ENCODE measurements at regions not wholly inside any gene's neighbourhood (a gene's known extent, or its start where the extent isn't known, plus 50 kb on each side); places are given as distances from the start of the nearest gene placed in this dataset.
"Not testable (repeated sequence)": the region's sequence is repeated elsewhere in the genome, so short reads cannot be mapped to it uniquely, and the experiment has no call there.

DNA sequence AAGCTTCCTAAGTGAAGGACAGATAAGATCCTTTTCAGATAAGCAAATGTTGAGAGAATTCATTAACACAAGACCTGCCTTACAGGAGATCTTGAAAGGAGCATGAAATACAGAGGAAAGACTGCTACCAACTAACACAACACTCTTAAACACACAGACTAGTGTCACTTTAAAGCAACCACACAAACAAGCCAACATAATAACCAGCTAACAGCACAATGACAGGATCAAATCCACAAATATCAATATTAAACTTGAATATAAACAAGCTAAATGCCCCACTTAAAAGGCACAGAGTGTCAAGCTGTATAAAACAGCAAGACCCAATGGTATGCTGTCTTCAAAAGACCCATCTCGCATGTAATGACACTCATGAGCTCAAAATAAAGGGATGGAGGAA is 70.8 kb upstream of the HMGXB4 start:
- no peak for DNase-seq

DNA sequence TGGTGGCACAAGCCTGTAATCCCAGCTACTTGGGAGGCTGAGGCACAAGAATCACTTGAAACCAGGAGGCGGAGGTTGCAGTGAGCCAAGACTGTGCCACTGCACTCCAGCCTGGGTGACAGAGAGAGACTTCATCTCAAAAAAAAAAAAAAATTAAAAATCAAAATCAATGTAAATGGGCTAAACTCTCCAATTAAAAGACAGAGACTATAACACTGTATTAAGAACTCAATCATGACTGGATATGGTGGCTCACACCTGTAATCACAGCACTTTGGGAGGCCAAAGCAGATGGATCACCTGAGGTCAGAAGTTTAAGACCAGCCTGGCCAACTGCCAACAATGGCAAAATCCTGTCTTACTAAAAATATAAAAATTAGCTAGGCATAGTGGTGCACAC is 68.4 kb upstream of the HMGXB4 start:
- not testable (repeated sequence) for DNase-seq

GRCh38 chr22:35189559-35189958 is 67.7 kb upstream of the HMGXB4 start:
- no peak for DNase-seq

- no peak for DNase-seq
These were observed 65.9 kb upstream of the HMGXB4 start for GRCh38 chr22:35191412-35191811.

DNA sequence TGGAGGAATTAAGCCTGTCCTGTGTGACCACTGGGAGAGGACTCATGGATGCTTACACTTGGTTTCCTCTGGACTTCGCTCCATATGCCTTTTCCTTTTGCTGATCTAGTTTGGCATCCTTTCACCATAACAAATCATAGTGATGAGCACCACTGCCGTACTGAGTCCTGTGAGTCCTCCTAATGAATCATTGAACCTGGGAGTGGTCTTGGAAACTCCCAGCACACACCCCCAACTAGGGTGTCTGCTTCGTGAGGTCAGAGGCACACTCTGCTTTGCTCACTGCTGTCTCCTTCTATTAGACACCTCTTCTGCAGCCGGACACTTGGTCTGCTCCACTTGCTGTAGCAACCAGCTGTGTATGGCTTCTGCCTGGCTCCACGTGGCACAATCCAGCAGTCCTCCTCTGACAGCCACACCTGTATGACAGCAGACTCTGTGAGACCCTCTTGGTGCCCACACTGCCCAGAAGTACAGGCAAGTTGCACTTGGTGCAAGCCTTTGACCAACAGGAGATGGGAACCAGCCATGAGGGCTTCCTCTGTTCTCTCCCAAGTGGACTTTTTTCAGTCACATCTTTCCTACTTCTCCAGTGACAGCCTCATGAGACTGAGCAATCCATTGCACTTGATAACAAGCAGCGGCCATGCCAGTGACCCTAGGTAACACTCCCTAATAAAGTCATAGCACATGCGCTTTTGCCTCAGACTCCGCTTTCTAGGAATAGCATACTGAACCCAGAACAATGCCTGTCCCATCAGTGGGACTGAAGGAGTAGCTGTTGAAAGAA is 65.0 kb upstream of the HMGXB4 start:
- no peak for DNase-seq

DNA sequence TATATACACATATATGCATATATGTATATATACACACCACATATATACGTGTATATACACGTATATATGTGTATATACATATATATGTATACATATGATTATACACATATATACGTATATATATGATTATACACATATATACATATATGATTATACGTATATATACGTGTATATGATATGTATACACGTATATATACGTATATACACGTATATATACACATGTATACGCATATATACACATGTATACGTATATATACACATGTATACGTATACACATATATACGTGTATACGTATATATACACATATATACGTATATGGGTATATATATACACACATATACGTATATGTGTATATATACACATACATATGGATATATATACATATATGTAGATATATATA is 62.1 kb upstream of the HMGXB4 start:
- no peak for DNase-seq

DNA sequence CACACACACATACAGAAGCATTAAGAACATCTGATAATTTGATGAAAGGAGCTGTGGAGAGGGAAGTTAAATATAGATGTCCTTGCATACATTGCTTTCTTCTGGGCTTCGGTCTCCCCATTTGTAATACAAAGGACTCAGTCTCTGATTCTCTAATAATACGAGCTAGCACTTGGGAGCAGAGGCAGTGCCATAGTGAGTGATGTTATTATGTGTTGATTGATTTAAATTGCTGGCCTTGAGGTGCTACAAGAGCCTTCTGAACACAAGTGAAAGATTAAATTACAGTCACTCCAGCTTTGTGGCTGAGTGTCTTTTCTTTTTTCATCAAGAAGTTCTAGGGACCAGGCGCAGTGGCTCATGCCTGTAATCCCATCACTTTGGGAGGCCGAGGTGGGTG is 61.5 kb upstream of the HMGXB4 start:
- no peak for DNase-seq

- no peak for DNase-seq
These were observed 60.2 kb upstream of the HMGXB4 start for GRCh38 chr22:35197071-35197470.

DNA sequence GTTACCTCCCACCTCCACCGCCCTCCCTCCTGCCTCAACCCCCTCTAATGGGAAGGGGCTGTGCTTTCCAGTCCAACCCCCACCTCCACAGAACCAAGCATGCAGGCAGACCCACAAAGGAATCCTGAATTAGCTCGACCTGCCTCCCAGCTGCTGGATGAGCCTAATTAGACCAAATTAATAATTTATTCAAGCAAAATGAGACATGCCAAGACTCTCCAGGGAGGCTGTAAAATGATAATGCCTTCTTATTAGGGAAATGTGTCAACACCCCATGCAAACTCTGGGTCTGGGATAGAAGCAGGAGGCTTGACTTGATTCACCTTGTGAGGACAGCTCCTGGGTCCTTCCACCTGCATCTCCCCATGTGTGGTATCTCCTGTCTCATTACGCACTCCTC is 59.4 kb upstream of the HMGXB4 start:
- DNase-seq, result no peak

DNA sequence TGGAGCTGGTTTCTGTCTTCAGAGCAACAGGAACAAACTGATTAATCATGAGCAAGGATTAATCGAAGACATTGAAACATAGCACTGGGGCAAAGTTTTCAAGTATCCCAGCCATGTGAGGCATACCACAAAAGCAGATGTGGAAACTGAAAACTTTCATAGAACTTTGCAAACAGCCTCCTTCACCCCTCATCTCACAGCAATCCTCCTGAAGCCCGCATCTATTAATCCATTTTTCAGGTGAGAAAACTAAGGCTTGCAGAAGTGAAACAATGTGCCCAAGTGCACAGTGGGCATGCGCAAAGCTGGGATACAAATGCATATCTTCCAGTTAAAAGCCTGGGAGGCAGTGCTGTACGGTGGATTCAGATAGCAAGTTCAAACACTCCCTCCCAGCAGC is 58.6 kb upstream of the HMGXB4 start:
- no peak for DNase-seq

DNA sequence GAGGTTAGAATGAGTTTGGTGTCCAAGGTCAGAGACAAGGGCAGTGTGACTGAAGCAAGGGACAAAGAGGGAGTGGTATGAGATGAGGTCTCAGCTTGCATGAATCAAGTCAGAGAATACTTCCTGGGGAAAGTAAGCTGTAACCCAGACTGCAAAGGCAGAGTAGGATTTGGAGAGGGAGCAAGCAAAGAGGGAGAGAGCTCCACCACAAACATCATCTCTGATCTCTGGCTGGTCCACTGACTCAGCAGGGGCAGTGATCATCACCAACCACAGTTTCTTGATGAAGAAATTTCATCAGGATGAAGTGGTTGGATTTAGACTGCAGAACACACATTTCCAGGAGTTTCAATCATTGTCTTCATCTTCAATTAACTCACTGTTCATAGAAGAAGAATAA is 54.9 kb upstream of the HMGXB4 start:
- DNase-seq, result no peak

- no peak for DNase-seq
These were observed 53.7 kb upstream of the HMGXB4 start for GRCh38 chr22:35203583-35203982.

DNA sequence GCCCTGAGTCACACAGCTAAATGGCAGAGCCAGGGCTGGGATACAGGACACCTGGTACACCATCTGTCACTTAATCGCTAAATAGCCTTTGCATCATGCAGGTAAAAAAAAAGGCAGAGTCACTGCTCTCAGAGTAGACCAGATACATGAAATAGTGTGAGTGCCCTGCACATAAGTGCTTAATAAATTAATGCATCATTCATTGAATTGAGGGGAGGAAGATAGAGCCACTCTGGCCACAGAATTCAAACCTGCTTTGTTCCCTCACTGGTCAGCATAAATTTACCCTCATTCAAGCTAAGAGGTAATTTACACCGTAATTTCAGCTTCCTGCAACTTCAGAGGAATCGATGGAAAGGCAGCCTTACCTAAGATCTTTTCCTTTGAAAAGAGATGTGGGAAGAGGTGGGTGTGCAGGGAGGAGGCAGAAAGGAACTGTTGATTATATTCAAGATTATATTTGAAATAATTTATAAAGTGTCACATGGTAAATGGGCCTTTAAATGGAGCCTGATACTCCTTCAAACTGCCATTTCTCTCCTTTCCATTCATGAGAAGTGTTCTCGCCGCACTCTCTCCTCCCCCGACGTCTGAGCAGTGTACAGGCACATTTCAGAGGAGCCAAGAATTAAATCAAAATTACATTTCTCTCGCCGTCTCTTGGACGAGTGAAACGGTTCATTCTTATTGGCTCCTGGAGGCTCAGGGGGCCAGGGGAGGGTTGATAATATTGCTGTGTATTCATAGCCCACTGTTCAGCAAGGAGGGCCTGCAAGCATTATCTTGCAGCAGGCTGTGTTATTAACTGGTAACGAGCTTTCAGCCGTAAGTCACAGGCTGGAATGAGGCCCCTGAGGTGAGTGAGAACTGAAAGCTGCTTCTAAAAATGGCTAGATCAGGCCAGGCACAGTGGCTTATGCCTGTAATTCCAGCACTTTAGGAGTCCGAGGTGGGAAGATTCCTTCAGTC is 52.2 kb upstream of the HMGXB4 start:
- DNase-seq, result no peak

DNA sequence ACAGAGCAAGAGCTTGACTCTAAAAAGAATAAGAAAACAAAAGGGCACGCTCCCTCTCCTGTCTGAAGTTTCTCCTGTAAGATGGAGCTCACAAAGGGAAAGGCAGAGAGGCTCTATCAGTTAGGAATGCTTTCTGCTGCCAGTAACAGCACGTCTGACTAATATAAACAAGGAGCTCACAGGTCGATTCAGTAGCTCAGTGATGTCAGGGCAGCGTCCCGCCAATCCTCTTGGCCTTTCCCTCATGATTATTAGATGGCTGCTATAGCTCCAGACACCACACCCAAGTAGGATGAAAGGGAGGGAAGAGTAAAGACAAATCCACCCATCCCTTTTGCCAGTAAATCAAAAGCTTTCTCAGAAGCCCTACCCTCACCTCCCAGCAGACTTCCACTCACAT is 51.3 kb upstream of the HMGXB4 start:
- no peak for DNase-seq

GRCh38 chr22:35206889-35207288 is 50.4 kb upstream of the HMGXB4 start:
- DNase-seq, result no peak

Data from effector CD4-positive, alpha-beta T cell (primary cell).